Fibroblast of villous mesenchyme (primary cell): ENCODE measurements at regions not wholly inside any gene's neighbourhood (a gene's known extent, or its start where the extent isn't known, plus 50 kb on each side); places are given as distances from the start of the nearest gene placed in this dataset.
A peak's percentile ranks its signal among the peaks of the same experiment; 100 is the strongest.

ENCODE experiments used
- DNase-seq: peaks from one replicate; pipeline ENCODE4 v3.0.0-alpha.2; 2010; ENCODE audit warnings: low read depth
- H3K4me3 ChIP-seq: 2 replicates; pipeline ENCODE4 v1.5.1; 2011; ENCODE audit warnings: low read depth, mild to moderate bottlenecking, low read length
- TF ChIP-seq, protein P1 (sequence below): IDR thresholded peaks from 2 replicates; pipeline ENCODE4 v1.5.1; 2012; ENCODE audit warnings: low read depth, mild to moderate bottlenecking, low read length; ENCODE audit not compliant: insufficient read depth

GRCh38 chr11:122451911-122452310 lies 203.6 kb upstream of the UBASH3B start:
- no peak overlapping the region for H3K4me3 ChIP-seq
- TF ChIP-seq, protein P1, sequence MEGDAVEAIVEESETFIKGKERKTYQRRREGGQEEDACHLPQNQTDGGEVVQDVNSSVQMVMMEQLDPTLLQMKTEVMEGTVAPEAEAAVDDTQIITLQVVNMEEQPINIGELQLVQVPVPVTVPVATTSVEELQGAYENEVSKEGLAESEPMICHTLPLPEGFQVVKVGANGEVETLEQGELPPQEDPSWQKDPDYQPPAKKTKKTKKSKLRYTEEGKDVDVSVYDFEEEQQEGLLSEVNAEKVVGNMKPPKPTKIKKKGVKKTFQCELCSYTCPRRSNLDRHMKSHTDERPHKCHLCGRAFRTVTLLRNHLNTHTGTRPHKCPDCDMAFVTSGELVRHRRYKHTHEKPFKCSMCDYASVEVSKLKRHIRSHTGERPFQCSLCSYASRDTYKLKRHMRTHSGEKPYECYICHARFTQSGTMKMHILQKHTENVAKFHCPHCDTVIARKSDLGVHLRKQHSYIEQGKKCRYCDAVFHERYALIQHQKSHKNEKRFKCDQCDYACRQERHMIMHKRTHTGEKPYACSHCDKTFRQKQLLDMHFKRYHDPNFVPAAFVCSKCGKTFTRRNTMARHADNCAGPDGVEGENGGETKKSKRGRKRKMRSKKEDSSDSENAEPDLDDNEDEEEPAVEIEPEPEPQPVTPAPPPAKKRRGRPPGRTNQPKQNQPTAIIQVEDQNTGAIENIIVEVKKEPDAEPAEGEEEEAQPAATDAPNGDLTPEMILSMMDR: no peak
- DNase-seq: no peak

- TF ChIP-seq, protein P1: no peak
- no peak for DNase-seq
- H3K4me3 ChIP-seq: no peak overlapping the region
These were observed 213.9 kb upstream of the UBASH3B start for GRCh38 chr11:122441666-122442035.

GRCh38 chr11:122440811-122441665 lies 214.5 kb upstream of the UBASH3B start:
- TF ChIP-seq, protein P1: no peak
- H3K4me3 ChIP-seq: peak overlapping the region; percentile 49
- no peak for DNase-seq

DNA sequence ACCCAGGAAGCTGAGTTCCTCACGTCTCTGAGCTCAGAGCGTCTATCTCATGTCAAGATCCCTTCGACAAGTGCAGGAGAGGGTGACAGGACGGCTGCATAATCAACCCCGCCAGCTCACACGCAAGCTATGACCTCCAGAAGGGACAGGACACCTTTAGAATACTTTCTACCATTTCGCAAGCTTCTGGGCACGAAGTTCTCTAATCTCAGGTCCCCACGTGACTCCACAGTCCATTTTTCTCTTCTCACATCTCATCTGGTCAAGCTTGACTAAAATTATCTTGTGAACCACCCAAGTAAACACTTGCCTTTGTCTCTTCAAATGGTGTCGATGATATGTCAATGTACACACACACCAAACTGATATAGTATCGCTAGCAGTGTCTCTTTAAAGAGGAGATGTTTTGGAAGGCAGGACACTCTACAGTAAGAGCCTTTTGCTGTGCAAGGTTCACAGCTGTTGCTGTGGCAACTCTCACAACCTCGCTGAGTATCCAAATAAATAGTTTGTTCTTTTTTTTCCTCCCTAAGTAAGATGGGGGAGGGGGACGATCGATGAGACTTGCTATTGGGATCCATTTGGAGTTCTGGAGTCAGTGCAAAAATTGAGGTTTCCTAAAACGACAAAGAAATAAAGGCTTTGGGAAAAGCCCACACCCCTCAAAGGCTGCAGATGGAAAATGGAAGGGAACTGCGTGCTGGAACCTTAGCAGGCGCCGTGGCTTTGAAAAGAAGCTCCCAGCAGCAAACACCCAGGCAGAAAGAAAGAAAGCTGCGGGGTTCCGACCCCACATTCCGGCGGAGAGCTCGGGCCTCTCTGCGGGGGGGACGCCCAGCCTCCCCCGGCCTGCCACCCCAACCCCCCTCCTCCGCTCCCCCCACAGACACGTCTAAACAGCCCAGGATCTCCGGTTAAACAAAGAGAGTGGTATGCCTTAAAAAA lies 215.4 kb upstream of the UBASH3B start:
- peak overlapping the region; percentile 49 for H3K4me3 ChIP-seq
- TF ChIP-seq, protein P1: no peak
- DNase-seq: peak; percentile 36

DNA sequence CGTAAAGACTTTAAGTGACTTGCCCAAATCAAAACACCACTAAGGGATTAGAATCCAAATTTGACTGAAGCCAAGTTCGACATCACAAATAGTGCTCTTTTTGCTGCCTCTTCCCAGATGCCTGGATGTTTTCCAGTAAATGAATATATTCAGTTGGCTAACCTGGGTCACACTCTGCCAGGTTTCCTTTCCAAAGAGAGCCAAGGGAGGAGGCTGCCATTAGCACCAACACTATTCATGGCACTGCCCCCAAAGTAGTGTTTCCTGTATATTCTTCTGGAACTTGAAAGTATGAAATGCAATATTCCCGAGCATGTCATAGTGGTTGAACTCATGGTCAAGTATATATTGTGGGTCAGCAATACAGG lies 219.3 kb upstream of the UBASH3B start:
- TF ChIP-seq, protein P1: no peak
- no peak for DNase-seq
- no peak overlapping the region for H3K4me3 ChIP-seq

GRCh38 chr11:122435540-122436187 lies 219.9 kb upstream of the UBASH3B start:
- no peak overlapping the region for H3K4me3 ChIP-seq
- TF ChIP-seq, protein P1: no peak

More at GRCh38 chr11:122435540-122436187, 219.9 kb upstream of the UBASH3B start:
- DNase-seq: no peak
